Left lung (tissue), 4 donors: ENCODE measurements at regions not wholly inside any gene's neighbourhood (a gene's known extent, or its start where the extent isn't known, plus 50 kb on each side); places are given as distances from the start of the nearest gene placed in this dataset.

ENCODE experiments used
- ATAC-seq: fragments of 200-7000 bp; cut with Tn5 transposase; one replicate; pipeline ENCODE4 v1.9.1; 2020; ENCODE audit warnings: moderate library complexity
- DNase-seq, 4 donors: peaks; one replicate each; pipeline ENCODE4 v3.0.0-alpha.2; 2013 to 2020
- H3K27ac ChIP-seq, 2 donors: fragments of 200-600 bp; sonication (generic) in 1 of 2; one replicate each; pipeline versions ENCODE4 v1.5.0 to v1.8.0; 2020 to 2021
- H3K27me3 ChIP-seq, 2 donors: fragments of 200-600 bp; sonication (generic) in 1 of 2; one replicate each; pipeline versions ENCODE4 v1.5.0 to v1.8.0; 2020 to 2021
- H3K36me3 ChIP-seq, 2 donors: fragments of 200-600 bp; sonication (generic) in 1 of 2; one replicate each; pipeline versions ENCODE4 v1.5.0 to v1.8.0; 2020 to 2021
- H3K4me1 ChIP-seq, 2 donors: fragments of 200-600 bp; one replicate each; pipeline ENCODE4 v1.8.0; 2021
- H3K4me3 ChIP-seq, 2 donors: fragments of 200-600 bp; sonication (generic) in 1 of 2; one replicate each; pipeline versions ENCODE4 v1.5.0 to v1.8.0; 2020 to 2021; ENCODE audit warnings: mild to moderate bottlenecking in 1 of 2
- H3K9me3 ChIP-seq, 2 donors: fragments of 200-600 bp; sonication (generic) in 1 of 2; one replicate each; pipeline versions ENCODE4 v1.5.0 to v1.8.0; 2020 to 2021
- intact Hi-C, 2 donors: fragments of 100-400 bp; cut with DNase I; formaldehyde crosslinking; loops; one replicate each; pipeline versions ENCODE4 v1.11.2 to v1.14.2; 2022
- TF ChIP-seq, protein P1 (sequence below), 2 donors: fragments of 200-600 bp; sonication (generic) in 1 of 2; IDR thresholded peaks; one replicate each; pipeline versions ENCODE4 v1.5.0 to v1.8.0; 2021; ENCODE audit warnings: antibody characterized with exemption in 2 of 2
- donor health status: DM: no; HTN: yes; CAD: no.
- donor health status: DM: no; HTN: no; CAD: no.

- Histone ChIP-seq H3K27me3 (peaks cover 3 to 14% of the 10 kb centered on the region in 2 donors), H3K36me3 (no peaks in the 10 kb centered on the region), H3K4me3 (no peak overlapping the region), H3K9me3 (no peaks in the 10 kb centered on the region), H3K27ac (no peak overlapping the region), H3K4me1 (no peaks in the 10 kb centered on the region)
- ATAC-seq (no peak), DNase-seq (no peak)
- intact Hi-C loops, result no loop called here
- TF ChIP-seq, protein P1, sequence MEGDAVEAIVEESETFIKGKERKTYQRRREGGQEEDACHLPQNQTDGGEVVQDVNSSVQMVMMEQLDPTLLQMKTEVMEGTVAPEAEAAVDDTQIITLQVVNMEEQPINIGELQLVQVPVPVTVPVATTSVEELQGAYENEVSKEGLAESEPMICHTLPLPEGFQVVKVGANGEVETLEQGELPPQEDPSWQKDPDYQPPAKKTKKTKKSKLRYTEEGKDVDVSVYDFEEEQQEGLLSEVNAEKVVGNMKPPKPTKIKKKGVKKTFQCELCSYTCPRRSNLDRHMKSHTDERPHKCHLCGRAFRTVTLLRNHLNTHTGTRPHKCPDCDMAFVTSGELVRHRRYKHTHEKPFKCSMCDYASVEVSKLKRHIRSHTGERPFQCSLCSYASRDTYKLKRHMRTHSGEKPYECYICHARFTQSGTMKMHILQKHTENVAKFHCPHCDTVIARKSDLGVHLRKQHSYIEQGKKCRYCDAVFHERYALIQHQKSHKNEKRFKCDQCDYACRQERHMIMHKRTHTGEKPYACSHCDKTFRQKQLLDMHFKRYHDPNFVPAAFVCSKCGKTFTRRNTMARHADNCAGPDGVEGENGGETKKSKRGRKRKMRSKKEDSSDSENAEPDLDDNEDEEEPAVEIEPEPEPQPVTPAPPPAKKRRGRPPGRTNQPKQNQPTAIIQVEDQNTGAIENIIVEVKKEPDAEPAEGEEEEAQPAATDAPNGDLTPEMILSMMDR (IDR thresholded peaks at IDR 0.05), result no peak
Measured at GRCh38 chr12:67082221-67082620, 186.9 kb upstream of the CAND1 start.

DNA sequence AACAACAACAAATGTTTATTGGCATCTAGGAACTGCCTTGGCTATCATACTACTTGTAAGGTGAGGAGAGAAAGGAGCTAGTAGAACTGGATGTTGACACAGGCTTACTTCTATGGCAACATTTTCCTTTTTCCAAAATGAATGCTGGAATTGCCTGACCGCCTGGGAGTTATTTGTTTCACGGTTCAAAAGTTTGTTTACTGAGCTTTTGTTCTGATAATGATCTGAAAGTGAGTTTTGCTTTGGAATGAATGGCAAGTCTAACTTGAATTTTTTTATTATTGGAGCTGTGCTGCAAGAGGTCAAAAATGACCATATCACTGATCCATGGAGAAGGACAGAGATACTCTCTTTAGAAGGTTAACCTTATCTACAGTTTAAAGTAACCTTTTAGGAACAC lies 183.5 kb upstream of the CAND1 start:
- H3K4me1 ChIP-seq, result no peaks in the 10 kb centered on the region
- ATAC-seq (no peak), DNase-seq (no peak)

GRCh38 chr12:67086116-67086515 lies 183.0 kb upstream of the CAND1 start:
- ATAC-seq (no peak), DNase-seq (no peak)
- Histone ChIP-seq H3K9me3 (no peaks in the 10 kb centered on the region), H3K36me3 (no peaks in the 10 kb centered on the region), H3K4me3 (no peak overlapping the region), H3K27ac (no peak overlapping the region), H3K27me3 (peaks cover 2 to 14% of the 10 kb centered on the region in 2 donors), H3K4me1 (no peaks in the 10 kb centered on the region)
- intact Hi-C loops, result no loop called here
- TF ChIP-seq, protein P1 (IDR thresholded peaks at IDR 0.05), result no peak

More for the DNA sequence above, 183.5 kb upstream of the CAND1 start:
- no peak overlapping the region for H3K27ac ChIP-seq
- H3K4me3 ChIP-seq, result no peak overlapping the region
- peaks cover 3 to 14% of the 10 kb centered on the region in 2 donors for H3K27me3 ChIP-seq
- H3K9me3 ChIP-seq, result no peaks in the 10 kb centered on the region
- TF ChIP-seq, protein P1 (IDR thresholded peaks at IDR 0.05), result no peak
- no peaks in the 10 kb centered on the region for H3K36me3 ChIP-seq
- intact Hi-C loops, result no loop called here

DNA sequence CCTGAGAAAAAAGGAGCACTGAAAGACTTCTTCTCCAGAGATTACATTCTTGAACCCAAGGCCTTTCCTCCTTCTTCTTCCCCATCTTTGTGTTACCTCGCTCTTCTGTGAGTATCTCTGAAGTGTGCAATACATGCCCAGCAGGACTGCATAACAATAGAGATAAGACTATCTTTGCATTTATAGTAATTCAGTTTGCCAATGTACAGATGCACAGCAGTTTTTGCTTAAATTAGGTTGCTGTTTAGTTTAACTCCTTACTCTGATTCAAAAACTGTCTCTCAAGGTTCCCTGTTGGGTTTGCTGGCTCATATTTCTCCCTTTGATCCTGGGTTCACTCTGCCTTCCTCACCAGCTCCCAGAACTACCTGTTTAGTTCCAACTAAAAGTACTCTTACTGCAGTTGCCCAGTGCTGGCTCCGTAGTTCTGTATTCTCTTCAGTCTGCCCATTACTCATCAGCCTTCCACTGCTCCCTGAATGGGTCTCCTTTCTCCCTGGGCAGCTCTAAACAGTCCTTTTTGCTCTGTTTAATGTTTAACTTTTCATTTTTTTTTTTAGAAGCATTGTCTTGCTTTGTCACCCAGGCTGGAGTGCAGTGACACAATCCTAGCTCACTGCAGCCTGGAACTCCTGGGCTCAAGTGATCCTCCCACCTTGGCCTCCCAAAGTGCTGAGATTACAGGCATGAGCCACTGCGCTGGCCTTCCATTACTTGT lies 180.6 kb upstream of the CAND1 start:
- ATAC-seq (no peak), DNase-seq (no peak)
- no peak overlapping the region for H3K4me3 ChIP-seq
- H3K27ac ChIP-seq, result no peak overlapping the region
- no peaks in the 10 kb centered on the region for H3K4me1 ChIP-seq
- intact Hi-C loops, result no loop called here
- no peaks in the 10 kb centered on the region for H3K27me3 ChIP-seq
- TF ChIP-seq, protein P1 (IDR thresholded peaks at IDR 0.05), result no peak
- H3K36me3 ChIP-seq, result no peaks in the 10 kb centered on the region
- H3K9me3 ChIP-seq, result no peaks in the 10 kb centered on the region

- Histone ChIP-seq H3K36me3 (no peaks in the 10 kb centered on the region), H3K9me3 (no peaks in the 10 kb centered on the region), H3K4me3 (no peak overlapping the region), H3K27me3 (no peaks in the 10 kb centered on the region), H3K4me1 (no peaks in the 10 kb centered on the region), H3K27ac (no peak overlapping the region)
- intact Hi-C loops, result no loop called here
- TF ChIP-seq, protein P1 (IDR thresholded peaks at IDR 0.05), result no peak
- ATAC-seq (no peak), DNase-seq (no peak)
Measured at GRCh38 chr12:67091204-67091603, 178.0 kb upstream of the CAND1 start.
